HUES6 (cell line): ENCODE measurements at regions not wholly inside any gene's neighbourhood (a gene's known extent, or its start where the extent isn't known, plus 50 kb on each side); places are given as distances from the start of the nearest gene placed in this dataset.

Experiments used
- H3K27ac ChIP-seq: 2 replicates; pipeline ENCODE4 v1.7.0; 2013; ENCODE audit warnings: low read depth, mild to moderate bottlenecking, low read length, inconsistent platforms
- H3K27me3 ChIP-seq: 2 replicates; pipeline ENCODE4 v1.6.1; 2013; ENCODE audit warnings: low read length; ENCODE audit not compliant: control insufficient read depth, insufficient read depth
- H3K36me3 ChIP-seq: 2 replicates; pipeline ENCODE4 v1.6.1; 2013; ENCODE audit warnings: low read length; ENCODE audit not compliant: control insufficient read depth, insufficient read depth
- H3K4me1 ChIP-seq: 2 replicates; pipeline ENCODE4 v1.6.1; 2013; ENCODE audit warnings: low read length; ENCODE audit not compliant: control insufficient read depth, insufficient read depth
- H3K4me3 ChIP-seq: 2 replicates; pipeline ENCODE4 v1.5.1; 2013; ENCODE audit warnings: low read depth, low read length
- H3K9ac ChIP-seq: one replicate; pipeline ENCODE4 v1.6.1; 2013; ENCODE audit warnings: mild to moderate bottlenecking, low read length
- H3K9me3 ChIP-seq: 2 replicates; pipeline ENCODE4 v1.6.1; 2013; ENCODE audit warnings: low read depth, low read length; ENCODE audit not compliant: control insufficient read depth, insufficient read depth

- Histone ChIP-seq H3K4me1 (no peaks in the 10 kb centered on the region), H3K36me3 (no peaks in the 10 kb centered on the region), H3K9ac (no peak overlapping the region), H3K9me3 (no peaks in the 10 kb centered on the region), H3K27me3 (no peaks in the 10 kb centered on the region), H3K27ac (no peak overlapping the region), H3K4me3 (no peak overlapping the region)
Observed at GRCh38 chr4:144347121-144347520, 206.6 kb upstream of the GYPA start.

- Histone ChIP-seq H3K27me3 (no peaks in the 10 kb centered on the region), H3K9me3 (no peaks in the 10 kb centered on the region), H3K36me3 (no peaks in the 10 kb centered on the region), H3K9ac (no peak overlapping the region), H3K4me3 (no peak overlapping the region), H3K4me1 (peaks cover 14% of the 10 kb centered on the region), H3K27ac (no peak overlapping the region)
Observed at GRCh38 chr4:144350706-144351105, 210.2 kb upstream of the GYPA start.

- no peak overlapping the region for H3K4me3 ChIP-seq
- H3K9ac ChIP-seq, result no peak overlapping the region
- H3K9me3 ChIP-seq, result no peaks in the 10 kb centered on the region
- peaks cover 20% of the 10 kb centered on the region for H3K4me1 ChIP-seq
- no peak overlapping the region for H3K27ac ChIP-seq
- H3K36me3 ChIP-seq, result no peaks in the 10 kb centered on the region
- no peaks in the 10 kb centered on the region for H3K27me3 ChIP-seq
Observed at GRCh38 chr4:144351306-144351705, 210.8 kb upstream of the GYPA start.

- H3K9ac ChIP-seq, result no peak overlapping the region
- H3K4me3 ChIP-seq, result no peak overlapping the region
- H3K36me3 ChIP-seq, result no peaks in the 10 kb centered on the region
- no peaks in the 10 kb centered on the region for H3K9me3 ChIP-seq
- H3K27me3 ChIP-seq, result no peaks in the 10 kb centered on the region
- H3K27ac ChIP-seq, result no peak overlapping the region
- peaks cover 37% of the 10 kb centered on the region for H3K4me1 ChIP-seq
Observed at GRCh38 chr4:144353292-144353691, 212.8 kb upstream of the GYPA start.

- peak overlapping the region; percentile 62; the same call in 1 of the 2 replicates for H3K27ac ChIP-seq
Observed at GRCh38 chr4:144355811-144356757, 215.6 kb upstream of the GYPA start.

GRCh38 chr4:144356941-144357381 is 216.4 kb upstream of the GYPA start:
- Histone ChIP-seq H3K4me1 (peaks cover 37% of the 10 kb centered on the region), H3K27me3 (no peaks in the 10 kb centered on the region), H3K36me3 (no peaks in the 10 kb centered on the region), H3K9ac (no peak overlapping the region), H3K9me3 (no peaks in the 10 kb centered on the region), H3K27ac (peak overlapping the region; percentile 62; the same call in 1 of the 2 replicates), H3K4me3 (peak overlapping the region; percentile 35; the same call in 1 of the 2 replicates)

More at GRCh38 chr4:144355811-144356757, 215.6 kb upstream of the GYPA start:
- Histone ChIP-seq H3K9me3 (no peaks in the 10 kb centered on the region), H3K4me3 (no peak overlapping the region), H3K4me1 (peaks cover 37% of the 10 kb centered on the region), H3K36me3 (no peaks in the 10 kb centered on the region), H3K27me3 (no peaks in the 10 kb centered on the region), H3K9ac (no peak overlapping the region)

- H3K4me3 ChIP-seq, result no peak overlapping the region
- no peaks in the 10 kb centered on the region for H3K27me3 ChIP-seq
- H3K36me3 ChIP-seq, result no peaks in the 10 kb centered on the region
- no peaks in the 10 kb centered on the region for H3K9me3 ChIP-seq
- no peak overlapping the region for H3K27ac ChIP-seq
- H3K9ac ChIP-seq, result no peak overlapping the region
- H3K4me1 ChIP-seq, result peaks cover 31% of the 10 kb centered on the region
Observed at GRCh38 chr4:144357975-144358374, 217.5 kb upstream of the GYPA start.

- Histone ChIP-seq H3K9me3 (no peaks in the 10 kb centered on the region), H3K27me3 (no peaks in the 10 kb centered on the region), H3K27ac (no peak overlapping the region), H3K4me3 (no peak overlapping the region), H3K9ac (no peak overlapping the region), H3K36me3 (no peaks in the 10 kb centered on the region), H3K4me1 (peaks cover 27% of the 10 kb centered on the region)
Observed at GRCh38 chr4:144360146-144360793, 219.8 kb upstream of the GYPA start.

GRCh38 chr4:144362366-144362765 is 221.8 kb upstream of the GYPA start:
- Histone ChIP-seq H3K27me3 (no peaks in the 10 kb centered on the region), H3K4me1 (peaks cover 7% of the 10 kb centered on the region; the same call in 1 of the 2 replicates), H3K27ac (no peak overlapping the region), H3K9ac (no peak overlapping the region), H3K9me3 (no peaks in the 10 kb centered on the region), H3K36me3 (no peaks in the 10 kb centered on the region), H3K4me3 (no peak overlapping the region)

GRCh38 chr4:144363890-144364289 is 223.4 kb upstream of the GYPA start:
- Histone ChIP-seq H3K27ac (no peak overlapping the region), H3K9me3 (no peaks in the 10 kb centered on the region), H3K4me3 (no peak overlapping the region), H3K36me3 (no peaks in the 10 kb centered on the region), H3K9ac (no peak overlapping the region), H3K4me1 (no peaks in the 10 kb centered on the region), H3K27me3 (no peaks in the 10 kb centered on the region)

GRCh38 chr4:144366425-144366824 is 225.9 kb upstream of the GYPA start:
- Histone ChIP-seq H3K36me3 (no peaks in the 10 kb centered on the region), H3K9ac (no peak overlapping the region), H3K4me1 (no peaks in the 10 kb centered on the region), H3K27me3 (no peaks in the 10 kb centered on the region), H3K27ac (no peak overlapping the region), H3K4me3 (no peak overlapping the region), H3K9me3 (no peaks in the 10 kb centered on the region)
